ENCODE measurements at regions not wholly inside any gene's neighbourhood (a gene's known extent, or its start where the extent isn't known, plus 50 kb on each side); places are given as distances from the start of the nearest gene placed in this dataset.

- H3K4me3 ChIP-seq (ENCODE audit: low read depth, low read length), result no peak overlapping the region
- in situ Hi-C loops (cut with HindIII; ENCODE audit: low sequenced_read_pairs), result no loop called here
- TF ChIP-seq CTCF (IDR thresholded peaks at IDR 0.05; ENCODE audit: low read depth, low read length), result no peak
- DNase-seq (ENCODE audit: low read depth, low spot score), result no peak
These were observed 136.7 kb upstream of the ZNF462 start for GRCh38 chr9:106726070-106726815.

- no peak for DNase-seq (ENCODE audit: low read depth, low spot score)
- in situ Hi-C loops (cut with HindIII; ENCODE audit: low sequenced_read_pairs), result no loop called here
- no peak overlapping the region for H3K4me3 ChIP-seq (ENCODE audit: low read depth, low read length)
- no peak for TF ChIP-seq CTCF (IDR thresholded peaks at IDR 0.05; ENCODE audit: low read depth, low read length)
These were observed 135.0 kb upstream of the ZNF462 start for GRCh38 chr9:106727969-106728368.

GRCh38 chr9:106728860-106729259 is 134.1 kb upstream of the ZNF462 start:
- no peak overlapping the region for H3K4me3 ChIP-seq (ENCODE audit: low read depth, low read length)
- DNase-seq (ENCODE audit: low read depth, low spot score), result no peak
- in situ Hi-C loops (cut with HindIII; ENCODE audit: low sequenced_read_pairs), result no loop called here

GRCh38 chr9:106731910-106732309 is 131.1 kb upstream of the ZNF462 start:
- in situ Hi-C loops (cut with HindIII; ENCODE audit: low sequenced_read_pairs), result no loop called here
- H3K4me3 ChIP-seq (ENCODE audit: low read depth, low read length), result no peak overlapping the region
- no peak for TF ChIP-seq CTCF (IDR thresholded peaks at IDR 0.05; ENCODE audit: low read depth, low read length)
- no peak for DNase-seq (ENCODE audit: low read depth, low spot score)

More at GRCh38 chr9:106728860-106729259, 134.1 kb upstream of the ZNF462 start:
- no peak for TF ChIP-seq CTCF (IDR thresholded peaks at IDR 0.05; ENCODE audit: low read depth, low read length)

- TF ChIP-seq CTCF (IDR thresholded peaks at IDR 0.05; ENCODE audit: low read depth, low read length), result no peak
- no peak overlapping the region for H3K4me3 ChIP-seq (ENCODE audit: low read depth, low read length)
- in situ Hi-C loops (cut with HindIII; ENCODE audit: low sequenced_read_pairs), result no loop called here
- no peak for DNase-seq (ENCODE audit: low read depth, low spot score)
These were observed 129.1 kb upstream of the ZNF462 start for GRCh38 chr9:106733828-106734380.

GRCh38 chr9:106737516-106737915 is 125.5 kb upstream of the ZNF462 start:
- no peak for TF ChIP-seq CTCF (IDR thresholded peaks at IDR 0.05; ENCODE audit: low read depth, low read length)
- no peak for DNase-seq (ENCODE audit: low read depth, low spot score)
- in situ Hi-C loops (cut with HindIII; ENCODE audit: low sequenced_read_pairs), result no loop called here

More at GRCh38 chr9:106737516-106737915, 125.5 kb upstream of the ZNF462 start:
- no peak overlapping the region for H3K4me3 ChIP-seq (ENCODE audit: low read depth, low read length)

Data from astrocyte of the spinal cord (primary cell).